GM18498 (cell line): ENCODE measurements at regions not wholly inside any gene's neighbourhood (a gene's known extent, or its start where the extent isn't known, plus 50 kb on each side); places are given as distances from the start of the nearest gene placed in this dataset.

ENCODE experiments used
- ATAC-seq: cut with Tn5 transposase; IDR thresholded peaks from one replicate; pipeline ENCODE4 v1.9.1; 2021; ENCODE audit warnings: mild to moderate bottlenecking, moderate library complexity; ENCODE audit not compliant: unreplicated experiment

DNA sequence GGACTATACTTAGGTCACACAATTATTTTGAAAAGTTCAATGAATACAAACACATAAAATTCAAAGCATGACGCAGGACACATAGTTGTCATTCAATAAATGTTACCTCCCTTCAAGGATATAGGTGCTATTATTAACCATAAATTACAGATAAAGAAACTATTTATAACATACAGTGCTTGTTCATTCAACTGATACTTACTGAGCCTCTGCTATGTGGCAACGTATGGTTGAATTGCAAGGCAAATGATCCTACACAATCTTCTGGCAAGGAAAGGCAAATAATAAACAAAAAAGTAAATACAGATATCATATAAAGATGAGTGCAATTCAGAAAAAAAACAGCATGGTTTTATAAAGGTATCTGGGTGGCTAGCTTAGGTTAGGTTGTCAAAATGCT, 614.7 kb downstream of the LTN1 start:
- ATAC-seq: no peak

DNA sequence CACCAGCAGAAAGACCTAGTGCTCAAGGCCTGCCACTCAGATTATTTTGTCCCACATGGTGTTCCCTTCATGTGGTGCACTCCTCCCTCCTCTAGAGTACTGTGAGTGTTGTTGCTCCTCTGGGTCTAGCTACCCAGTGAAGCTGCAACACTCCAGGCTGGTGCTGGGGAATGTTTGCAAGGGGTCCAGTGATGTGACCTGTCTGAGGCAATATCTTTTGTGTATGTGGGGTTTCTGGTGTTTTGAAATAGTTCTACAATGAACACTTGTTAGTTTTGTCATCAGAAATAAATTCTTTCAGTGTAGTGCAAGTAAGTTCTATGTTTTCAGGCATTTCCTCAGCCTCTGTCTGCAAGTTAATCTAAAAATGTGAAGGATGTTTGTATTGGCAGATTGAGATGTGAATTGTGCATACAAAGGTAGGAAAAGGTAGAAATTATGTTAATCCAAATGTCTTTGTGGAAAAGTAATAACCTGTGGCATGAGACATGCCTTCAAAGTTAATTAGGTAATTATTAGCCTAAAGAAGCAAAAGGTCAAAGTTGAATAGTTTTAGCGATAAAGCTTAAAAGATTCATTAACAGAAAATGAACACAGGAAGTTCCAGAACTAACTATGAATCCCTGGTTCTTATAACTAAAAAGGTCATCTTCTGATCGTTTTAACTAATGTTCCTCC, 616.8 kb downstream of the LTN1 start:
- ATAC-seq: no peak

DNA sequence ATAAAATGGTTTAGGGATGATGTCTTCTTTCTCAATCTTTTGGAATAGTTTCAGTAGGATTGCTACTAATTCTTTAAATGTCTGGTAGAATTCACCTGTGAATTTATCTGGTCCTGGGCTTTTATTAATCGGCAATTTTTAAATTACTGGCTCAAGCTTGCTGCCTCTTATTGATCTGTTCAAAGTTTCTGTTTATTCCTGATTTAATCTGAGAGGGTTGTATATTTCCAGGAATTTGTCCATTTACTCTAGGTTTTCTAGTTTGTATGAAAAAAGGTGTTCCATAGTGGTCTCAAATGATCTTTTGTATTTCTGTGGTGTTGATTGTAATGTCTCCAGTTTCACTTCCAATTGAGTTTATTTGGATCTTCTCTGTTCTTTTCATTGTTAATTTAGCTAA, 617.8 kb downstream of the LTN1 start:
- ATAC-seq: no peak

DNA sequence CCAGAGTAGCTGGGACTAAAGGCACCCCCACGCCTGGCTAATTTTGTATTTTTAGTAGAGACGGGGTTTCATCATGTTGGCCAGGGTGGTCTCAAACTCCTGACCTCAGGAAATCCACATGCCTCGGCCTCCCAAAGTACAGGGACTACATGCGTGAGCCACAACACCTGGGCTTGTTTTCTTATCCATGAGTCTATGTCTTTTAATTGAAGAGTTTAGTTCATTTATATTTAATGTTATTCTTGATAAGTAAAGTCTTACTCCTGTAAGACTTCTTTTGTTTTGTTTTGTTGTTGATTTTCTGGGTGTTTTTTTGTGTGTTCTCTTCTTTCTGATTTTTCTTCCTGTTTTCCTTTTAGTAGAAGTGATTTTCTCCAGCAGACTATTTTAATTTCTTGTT, 621.0 kb downstream of the LTN1 start:
- ATAC-seq: no peak

DNA sequence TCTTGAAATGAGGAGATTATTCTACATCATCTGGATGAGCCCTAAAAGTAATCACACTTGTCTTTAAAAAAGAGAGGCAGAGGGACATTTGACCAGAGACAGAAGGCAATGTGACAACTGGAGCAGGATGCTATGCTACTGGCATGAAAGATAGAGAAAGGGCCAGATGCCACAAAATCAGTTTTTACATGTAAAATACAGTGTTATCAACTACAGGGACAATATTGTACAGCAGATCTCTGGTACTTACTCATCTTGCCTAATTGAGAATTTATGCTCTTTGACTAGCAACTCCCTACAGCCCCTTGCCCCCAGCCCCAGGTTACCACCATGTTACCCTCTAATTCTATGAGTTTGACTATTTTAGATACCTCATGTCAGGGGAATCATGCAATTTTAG, 633.4 kb downstream of the LTN1 start:
- no peak for ATAC-seq

- ATAC-seq: no peak
Observed at GRCh38 chr21:28358702-28359101, 634.0 kb downstream of the LTN1 start.

GRCh38 chr21:28358170-28358569, 634.5 kb downstream of the LTN1 start:
- no peak for ATAC-seq

DNA sequence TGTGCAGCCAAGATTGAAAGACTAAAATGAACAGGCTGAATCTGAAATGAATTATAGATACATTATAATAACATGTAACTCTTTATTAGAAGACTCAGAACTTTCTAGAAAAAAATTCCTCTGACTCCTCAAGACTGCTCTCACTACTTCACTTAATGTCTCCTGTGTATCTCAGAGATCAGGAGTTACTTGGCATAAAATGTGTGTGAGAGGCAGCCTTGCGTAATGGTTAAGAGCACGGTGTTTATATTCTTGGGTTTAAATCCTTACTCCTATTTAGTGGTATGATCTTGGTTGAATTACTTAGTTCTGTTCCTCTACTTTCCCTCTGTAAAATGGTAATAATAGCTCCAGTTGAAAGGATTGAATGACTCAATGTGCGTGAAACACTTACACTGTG, 634.9 kb downstream of the LTN1 start:
- ATAC-seq: no peak

- ATAC-seq: no peak
Observed at GRCh38 chr21:28356422-28356821, 636.3 kb downstream of the LTN1 start.

GRCh38 chr21:28345934-28346333, 646.7 kb downstream of the LTN1 start:
- no peak for ATAC-seq

DNA sequence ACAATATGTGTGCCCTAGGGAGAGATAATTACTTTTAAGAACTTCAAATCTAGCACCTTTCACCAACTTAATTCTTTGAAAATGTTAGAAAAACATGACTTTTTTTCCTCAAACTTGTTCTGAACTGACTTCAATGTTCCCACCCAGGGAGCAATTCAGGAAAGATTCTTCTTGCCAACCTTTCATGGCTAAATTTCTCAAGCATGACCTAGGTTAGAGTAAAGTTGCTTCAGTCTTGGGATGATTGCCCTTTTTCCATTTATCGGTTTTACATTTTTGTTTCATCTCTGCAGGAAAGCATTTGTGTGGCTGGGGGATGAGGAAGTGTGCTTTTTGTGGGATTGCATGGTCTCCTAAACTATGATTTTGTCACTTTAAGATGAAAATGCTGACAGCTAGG, 647.7 kb downstream of the LTN1 start:
- ATAC-seq: no peak

DNA sequence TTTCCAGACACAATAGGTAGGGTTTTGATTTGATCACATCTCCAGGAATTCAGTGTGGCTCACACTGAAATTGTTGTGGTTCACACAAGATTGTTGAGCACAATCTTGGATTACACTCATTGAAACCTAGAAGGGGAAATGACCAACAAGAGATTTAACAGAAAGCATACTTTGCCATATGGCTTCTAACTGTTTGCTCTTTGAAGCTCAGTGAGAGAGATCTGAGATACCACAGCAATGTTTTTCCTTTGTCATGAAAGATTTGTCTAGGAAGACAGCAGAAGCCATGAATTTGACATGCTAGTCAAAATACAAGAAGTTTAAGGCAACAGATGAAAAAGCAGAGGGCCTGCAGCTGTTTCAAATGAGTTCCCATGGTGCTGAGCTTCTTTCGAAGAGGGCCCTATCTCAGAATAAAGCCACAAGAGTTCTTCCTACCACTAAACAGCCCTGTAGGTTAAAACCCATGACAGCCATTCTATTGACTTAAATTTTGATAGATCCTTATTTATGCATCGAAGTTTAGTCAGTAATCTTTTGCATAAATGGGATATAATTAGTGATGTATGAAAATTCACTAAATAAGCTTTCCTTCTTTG, 650.4 kb downstream of the LTN1 start:
- ATAC-seq: no peak

DNA sequence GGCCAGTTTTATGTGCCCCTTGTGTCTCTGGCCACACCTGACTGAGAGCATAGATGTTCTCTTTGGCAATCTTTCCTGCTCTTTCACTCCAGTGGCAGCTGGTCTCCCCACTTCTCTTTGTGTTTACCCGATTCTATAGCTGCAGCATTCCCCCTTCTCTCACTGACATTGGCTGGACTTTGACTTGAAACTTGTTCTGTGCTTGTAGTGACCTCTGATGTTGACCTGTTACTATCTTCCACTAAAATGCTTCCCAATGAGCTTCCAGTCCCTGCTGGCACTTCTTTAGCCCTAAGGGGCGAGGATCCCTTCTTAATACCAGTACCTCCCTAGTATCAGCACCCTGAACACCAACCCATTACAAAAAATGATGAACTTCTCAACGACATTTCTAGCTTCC, 653.3 kb downstream of the LTN1 start:
- ATAC-seq: no peak

DNA sequence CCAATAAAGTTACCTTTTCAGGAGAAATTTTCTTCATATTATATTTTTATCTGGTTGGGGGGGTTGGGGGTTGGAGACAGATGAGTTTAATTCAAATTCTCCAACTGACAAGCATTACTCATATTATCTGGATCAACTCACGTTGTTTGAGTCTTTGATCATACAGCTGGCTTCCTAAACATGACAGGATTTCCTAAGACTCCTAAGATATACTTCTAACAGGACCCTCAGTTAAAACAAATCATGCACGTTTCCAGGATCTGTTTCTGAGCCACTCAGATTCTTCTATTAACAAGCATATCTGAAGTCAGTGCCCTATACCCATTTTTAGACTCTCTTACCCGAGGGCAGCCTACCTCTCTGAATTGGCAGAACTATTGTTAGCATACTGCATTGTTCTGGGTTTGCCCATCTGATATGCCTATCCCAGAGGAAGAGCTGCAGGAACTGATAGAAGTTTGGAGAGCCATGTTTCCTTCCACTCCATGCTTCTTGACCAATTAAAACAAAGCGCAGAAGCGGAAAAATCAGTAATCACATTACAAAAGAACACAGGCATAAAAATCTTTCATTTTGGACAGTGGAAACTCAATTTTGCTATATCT, 653.9 kb downstream of the LTN1 start:
- ATAC-seq: no peak

DNA sequence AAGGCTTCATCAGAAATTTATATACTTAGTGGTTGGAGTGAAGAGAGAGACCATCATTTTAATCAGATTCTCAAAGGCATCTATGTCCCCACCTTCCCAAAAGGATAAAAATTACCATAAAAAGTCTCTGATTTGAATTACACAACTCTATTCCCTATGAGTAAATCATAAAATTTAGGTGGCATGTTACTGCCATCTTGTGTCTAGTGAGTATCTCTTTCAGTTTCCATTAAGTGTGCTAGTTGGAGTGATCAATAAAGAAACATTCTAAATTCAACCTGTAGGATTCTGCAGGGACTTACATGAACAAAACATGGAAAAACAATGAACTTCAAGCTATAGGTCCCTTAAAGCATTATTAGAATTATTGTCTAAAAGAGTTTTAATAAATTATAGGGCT, 655.4 kb downstream of the LTN1 start:
- no peak for ATAC-seq

- ATAC-seq: no peak
Observed at GRCh38 chr21:28336314-28336713, 656.4 kb downstream of the LTN1 start.

- no peak for ATAC-seq
Observed at GRCh38 chr21:28334407-28334806, 658.3 kb downstream of the LTN1 start.

- ATAC-seq: no peak
Observed at GRCh38 chr21:28333578-28334075, 659.0 kb downstream of the LTN1 start.

DNA sequence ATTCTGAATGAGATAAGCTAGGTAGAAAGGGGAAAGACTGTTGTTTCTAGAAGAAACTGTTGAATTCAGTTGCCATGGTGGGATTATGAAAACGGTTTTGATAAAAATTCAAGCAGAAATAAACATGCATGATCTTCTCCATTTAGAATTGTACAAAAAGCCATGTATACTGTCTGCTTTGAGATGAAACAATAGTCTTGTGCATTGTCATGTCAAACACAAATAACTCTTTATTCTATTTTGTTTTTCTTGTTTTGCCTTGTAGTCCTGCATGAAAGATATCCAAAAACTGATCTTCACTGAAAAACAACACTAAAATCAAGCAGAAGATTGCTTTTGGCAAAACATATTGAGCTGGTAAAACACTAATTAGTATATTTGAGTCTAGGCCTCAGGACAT, 659.9 kb downstream of the LTN1 start:
- no peak for ATAC-seq

- ATAC-seq: no peak
Observed at GRCh38 chr21:28325618-28326017, 667.1 kb downstream of the LTN1 start.

DNA sequence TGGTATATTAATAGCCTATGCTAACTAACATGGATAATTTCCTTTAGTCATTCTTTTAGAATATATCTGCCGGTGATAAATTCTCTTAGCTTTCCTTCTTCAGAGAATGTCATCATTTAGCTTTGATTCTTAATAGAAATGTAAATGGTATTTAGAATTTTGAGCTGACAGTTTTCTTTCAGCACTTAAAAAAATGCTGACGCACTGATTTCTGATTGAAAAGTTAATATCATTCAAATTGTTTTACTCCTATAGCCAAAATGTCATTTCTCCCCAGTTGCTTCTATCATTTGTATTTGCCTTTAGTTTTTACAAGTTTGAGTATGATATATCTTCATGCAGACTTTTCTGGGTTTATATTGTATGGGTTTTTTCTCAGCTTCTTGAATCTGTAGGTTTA, 668.0 kb downstream of the LTN1 start:
- no peak for ATAC-seq

DNA sequence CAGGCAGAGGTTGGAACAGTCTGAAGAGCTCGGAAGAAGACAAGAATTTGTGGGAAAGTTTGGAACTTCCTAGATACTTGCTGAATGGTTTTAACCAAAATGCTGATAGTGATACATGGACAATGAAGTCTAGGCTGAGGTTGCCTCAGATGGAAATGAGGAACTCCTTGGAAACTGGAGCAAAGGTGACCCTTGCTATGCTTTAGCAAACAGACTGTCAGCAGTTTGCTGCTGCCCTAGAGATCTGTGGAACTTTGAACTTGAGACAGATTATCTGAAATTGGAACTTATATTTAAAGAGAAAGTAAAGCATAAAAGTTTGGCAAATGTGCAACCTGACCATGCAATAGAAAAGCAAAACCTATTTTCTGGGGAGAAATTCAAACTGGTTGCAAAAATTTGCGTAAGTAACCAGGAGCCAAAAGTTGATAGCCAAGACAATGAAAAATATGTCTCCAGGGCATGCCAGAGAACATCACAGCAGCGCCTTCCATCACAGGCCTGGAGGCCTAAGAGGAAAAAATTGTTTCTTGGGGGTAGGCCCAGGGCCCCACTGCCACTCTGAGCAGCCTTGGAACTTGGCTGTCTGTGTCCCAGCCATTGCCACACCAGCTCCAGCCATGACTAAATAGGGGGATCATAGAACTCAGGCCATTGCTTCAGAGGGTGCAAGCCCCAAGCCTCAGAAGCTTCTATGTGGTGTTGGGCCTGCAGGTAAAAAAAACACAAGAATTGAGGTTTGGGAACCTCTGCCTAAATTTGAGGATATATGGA, 675.3 kb downstream of the LTN1 start:
- ATAC-seq: no peak
